ENCODE measurements at regions not wholly inside any gene's neighbourhood (a gene's known extent, or its start where the extent isn't known, plus 50 kb on each side); places are given as distances from the start of the nearest gene placed in this dataset.

DNA sequence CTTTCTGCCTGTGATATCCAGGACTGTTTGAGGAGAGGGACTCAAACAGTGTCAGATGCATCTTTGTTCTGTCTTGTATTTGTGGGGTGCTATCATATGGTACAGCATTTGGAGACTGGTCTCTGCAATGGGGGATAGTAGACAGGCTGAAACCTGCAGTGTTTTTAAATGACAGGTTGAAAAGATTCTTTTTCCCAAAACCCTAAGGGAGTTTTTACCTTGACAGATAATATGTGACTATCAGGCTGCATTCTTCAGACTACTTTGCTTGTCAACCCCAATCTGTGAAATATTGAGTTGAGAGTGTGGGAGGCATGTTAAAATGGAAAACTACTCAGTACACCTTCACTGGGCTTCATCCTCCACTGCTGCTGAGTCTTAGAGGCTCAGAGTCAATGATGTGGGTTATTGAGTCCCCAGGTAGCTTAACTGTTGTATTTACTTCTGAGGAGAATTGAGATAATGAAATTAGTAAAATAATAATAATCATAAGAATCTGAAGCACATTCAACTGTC lies 274.9 kb downstream of the GASK1B start:
- Mint-ChIP-seq H3K36me3 (ENCODE audit: low read depth) (no peaks in the 10 kb centered on the region), H3K4me1 (peaks cover 6% of the 10 kb centered on the region), H3K9me3 (peaks cover 7% of the 10 kb centered on the region), H3K4me3 (no peak overlapping the region), H3K27ac (ENCODE audit: unreplicated experiment) (no peak overlapping the region), H3K27me3 (ENCODE audit: low read depth) (no peaks in the 10 kb centered on the region)
- DNase-seq (ENCODE audit: low read depth, low spot score) = no peak
- TF ChIP-seq, protein P1, sequence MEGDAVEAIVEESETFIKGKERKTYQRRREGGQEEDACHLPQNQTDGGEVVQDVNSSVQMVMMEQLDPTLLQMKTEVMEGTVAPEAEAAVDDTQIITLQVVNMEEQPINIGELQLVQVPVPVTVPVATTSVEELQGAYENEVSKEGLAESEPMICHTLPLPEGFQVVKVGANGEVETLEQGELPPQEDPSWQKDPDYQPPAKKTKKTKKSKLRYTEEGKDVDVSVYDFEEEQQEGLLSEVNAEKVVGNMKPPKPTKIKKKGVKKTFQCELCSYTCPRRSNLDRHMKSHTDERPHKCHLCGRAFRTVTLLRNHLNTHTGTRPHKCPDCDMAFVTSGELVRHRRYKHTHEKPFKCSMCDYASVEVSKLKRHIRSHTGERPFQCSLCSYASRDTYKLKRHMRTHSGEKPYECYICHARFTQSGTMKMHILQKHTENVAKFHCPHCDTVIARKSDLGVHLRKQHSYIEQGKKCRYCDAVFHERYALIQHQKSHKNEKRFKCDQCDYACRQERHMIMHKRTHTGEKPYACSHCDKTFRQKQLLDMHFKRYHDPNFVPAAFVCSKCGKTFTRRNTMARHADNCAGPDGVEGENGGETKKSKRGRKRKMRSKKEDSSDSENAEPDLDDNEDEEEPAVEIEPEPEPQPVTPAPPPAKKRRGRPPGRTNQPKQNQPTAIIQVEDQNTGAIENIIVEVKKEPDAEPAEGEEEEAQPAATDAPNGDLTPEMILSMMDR (conservative IDR thresholded peaks at IDR 0.05) = no peak

DNA sequence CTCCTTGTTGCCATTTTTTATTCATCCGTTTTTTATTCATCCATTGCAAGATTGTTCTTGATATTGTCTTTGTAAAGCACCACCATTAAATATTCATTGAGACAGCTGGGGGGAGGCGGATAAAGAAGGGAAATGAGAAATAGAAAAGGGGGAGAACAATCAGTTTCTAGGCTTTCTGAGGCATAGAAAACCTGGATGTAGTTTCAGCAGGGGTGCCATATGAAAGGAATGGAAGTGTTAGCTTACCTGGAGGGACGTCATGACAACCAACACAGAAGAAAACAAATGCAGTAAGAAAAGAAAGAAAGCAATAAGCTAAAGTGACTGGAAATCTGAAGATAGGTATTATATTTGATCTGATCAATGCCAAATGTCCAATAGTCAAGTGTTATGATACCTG lies 276.1 kb downstream of the GASK1B start:
- H3K4me3 Mint-ChIP-seq = no peak overlapping the region
- H3K9me3 Mint-ChIP-seq = peaks cover 7% of the 10 kb centered on the region
- peaks cover 6% of the 10 kb centered on the region for H3K4me1 Mint-ChIP-seq
- DNase-seq (ENCODE audit: low read depth, low spot score) = no peak
- TF ChIP-seq, protein P1 (conservative IDR thresholded peaks at IDR 0.05) = no peak
- no peak overlapping the region for H3K27ac Mint-ChIP-seq (ENCODE audit: unreplicated experiment)
- H3K36me3 Mint-ChIP-seq (ENCODE audit: low read depth) = no peaks in the 10 kb centered on the region
- no peaks in the 10 kb centered on the region for H3K27me3 Mint-ChIP-seq (ENCODE audit: low read depth)

DNA sequence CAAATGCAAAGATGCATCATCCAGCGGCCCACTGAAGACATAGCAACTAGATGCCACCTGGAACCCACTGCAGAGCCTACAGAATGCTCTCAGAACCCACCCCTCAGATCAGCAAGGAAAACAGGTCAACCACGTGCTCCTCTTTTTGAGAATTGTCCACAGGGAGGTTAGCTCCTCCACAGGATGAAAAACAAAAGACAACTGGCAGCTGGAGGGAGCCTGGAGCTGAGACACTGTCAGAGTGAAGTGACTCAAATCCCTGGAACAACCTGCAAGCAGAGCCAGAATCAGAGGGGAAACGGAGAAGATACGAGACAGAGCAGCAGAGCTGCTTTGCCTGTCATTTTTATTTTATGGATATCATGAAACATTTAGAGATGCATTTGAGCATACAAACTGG lies 277.6 kb downstream of the GASK1B start:
- no peak overlapping the region for H3K4me3 Mint-ChIP-seq
- H3K27me3 Mint-ChIP-seq (ENCODE audit: low read depth) = no peaks in the 10 kb centered on the region
- peaks cover 6% of the 10 kb centered on the region for H3K4me1 Mint-ChIP-seq
- TF ChIP-seq, protein P1 (conservative IDR thresholded peaks at IDR 0.05) = no peak
- H3K36me3 Mint-ChIP-seq (ENCODE audit: low read depth) = no peaks in the 10 kb centered on the region
- H3K27ac Mint-ChIP-seq (ENCODE audit: unreplicated experiment) = no peak overlapping the region
- no peaks in the 10 kb centered on the region for H3K9me3 Mint-ChIP-seq
- DNase-seq (ENCODE audit: low read depth, low spot score) = no peak

DNA sequence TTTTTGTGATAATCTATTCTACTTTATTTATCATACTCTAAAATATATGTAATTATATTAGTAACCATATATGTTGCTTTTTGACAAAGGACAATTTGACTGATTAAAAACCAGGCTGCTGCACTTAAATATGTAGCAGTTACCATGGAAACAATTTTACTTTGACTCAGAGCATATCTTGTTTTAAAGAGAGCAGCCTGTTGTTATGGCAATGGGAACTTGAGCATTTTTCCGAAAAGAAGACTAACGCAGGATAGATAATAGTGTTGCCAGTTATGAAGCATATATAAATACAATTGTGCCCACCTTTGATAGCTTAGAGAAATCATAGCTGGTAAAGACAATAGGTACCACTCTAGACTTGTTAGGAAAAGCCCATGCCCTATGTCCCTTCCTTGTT lies 283.0 kb downstream of the GASK1B start:
- no peaks in the 10 kb centered on the region for H3K9me3 Mint-ChIP-seq
- no peaks in the 10 kb centered on the region for H3K27me3 Mint-ChIP-seq (ENCODE audit: low read depth)
- TF ChIP-seq, protein P1 (conservative IDR thresholded peaks at IDR 0.05) = no peak
- H3K36me3 Mint-ChIP-seq (ENCODE audit: low read depth) = no peaks in the 10 kb centered on the region
- DNase-seq (ENCODE audit: low read depth, low spot score) = no peak
- no peak overlapping the region for H3K4me3 Mint-ChIP-seq
- H3K27ac Mint-ChIP-seq (ENCODE audit: unreplicated experiment) = no peak overlapping the region
- H3K4me1 Mint-ChIP-seq = no peaks in the 10 kb centered on the region

DNA sequence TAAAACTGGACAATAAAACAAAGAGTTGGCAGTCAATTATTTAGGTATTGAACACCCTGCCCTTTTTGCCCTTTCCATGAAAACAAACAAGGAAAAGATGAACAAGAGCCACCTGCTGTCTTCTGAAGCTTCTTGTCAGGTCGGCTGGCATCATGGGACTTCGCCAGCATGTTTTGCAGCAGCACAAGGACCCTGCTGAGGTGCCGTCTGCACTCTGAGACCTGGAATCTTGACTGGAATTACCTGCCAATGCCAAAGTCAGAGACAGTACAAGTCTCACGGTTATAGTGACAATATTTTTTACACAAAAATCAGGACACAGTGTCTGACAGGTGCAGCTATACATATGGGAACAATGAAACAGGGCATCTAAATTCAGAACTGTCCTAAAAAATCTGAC lies 284.5 kb downstream of the GASK1B start:
- Mint-ChIP-seq H3K27me3 (ENCODE audit: low read depth) (no peaks in the 10 kb centered on the region), H3K27ac (ENCODE audit: unreplicated experiment) (no peak overlapping the region), H3K9me3 (no peaks in the 10 kb centered on the region), H3K36me3 (ENCODE audit: low read depth) (no peaks in the 10 kb centered on the region), H3K4me1 (no peaks in the 10 kb centered on the region), H3K4me3 (no peak overlapping the region)
- no peak for DNase-seq (ENCODE audit: low read depth, low spot score)
- TF ChIP-seq, protein P1 (conservative IDR thresholded peaks at IDR 0.05) = no peak

DNA sequence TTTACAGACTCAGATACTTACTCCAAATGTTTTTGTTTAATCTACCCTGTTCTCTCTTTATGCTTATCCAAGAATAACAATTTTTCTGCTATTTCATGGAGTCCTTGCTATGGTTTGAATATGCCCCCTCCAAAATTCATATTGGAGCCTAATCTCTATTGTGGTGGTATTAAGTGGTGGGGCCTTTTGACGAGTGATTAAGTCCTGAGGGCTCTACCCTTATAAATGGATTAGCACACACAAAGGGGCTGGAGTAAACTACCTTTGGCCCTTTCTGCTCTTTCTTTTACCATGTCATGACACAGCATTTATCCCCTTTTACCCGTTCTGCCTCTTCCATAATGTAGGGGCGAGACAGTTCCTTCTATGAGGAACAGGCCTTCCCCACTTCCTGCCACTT lies 285.5 kb downstream of the GASK1B start:
- Mint-ChIP-seq H3K4me3 (no peak overlapping the region), H3K36me3 (ENCODE audit: low read depth) (no peaks in the 10 kb centered on the region), H3K4me1 (no peaks in the 10 kb centered on the region), H3K27ac (ENCODE audit: unreplicated experiment) (no peak overlapping the region), H3K27me3 (ENCODE audit: low read depth) (no peaks in the 10 kb centered on the region), H3K9me3 (no peaks in the 10 kb centered on the region)
- TF ChIP-seq, protein P1 (conservative IDR thresholded peaks at IDR 0.05) = no peak
- DNase-seq (ENCODE audit: low read depth, low spot score) = no peak
